GM19023 (cell line): ENCODE measurements at regions not wholly inside any gene's neighbourhood (a gene's known extent, or its start where the extent isn't known, plus 50 kb on each side); places are given as distances from the start of the nearest gene placed in this dataset.

ENCODE experiments used
- ATAC-seq: cut with Tn5 transposase; IDR thresholded peaks from one replicate; pipeline ENCODE4 v1.9.1; 2021; ENCODE audit warnings: mild to moderate bottlenecking, moderate library complexity; ENCODE audit not compliant: unreplicated experiment

DNA sequence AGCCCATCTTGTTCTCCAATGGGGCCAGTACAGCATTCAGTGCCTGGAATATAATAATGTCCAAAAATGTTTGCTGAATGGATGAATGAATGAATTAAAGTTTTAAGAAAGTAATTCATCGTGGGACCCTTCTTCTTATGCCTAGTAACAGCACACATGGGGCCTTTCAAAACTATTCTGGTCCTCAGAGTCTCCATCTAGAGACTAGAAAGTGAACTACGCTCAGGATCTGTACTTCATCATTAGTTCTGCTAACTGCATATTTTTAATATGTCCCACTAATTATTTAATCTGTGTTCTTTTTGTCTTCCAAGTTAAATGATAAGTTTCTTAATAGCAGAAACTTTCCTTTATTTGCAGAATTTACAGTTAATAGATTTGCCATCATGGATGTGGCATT, 172.5 kb downstream of the SMAD2 start:
- no peak for ATAC-seq

- ATAC-seq, result no peak
Measured at GRCh38 chr18:47756364-47757016, 174.0 kb downstream of the SMAD2 start.

DNA sequence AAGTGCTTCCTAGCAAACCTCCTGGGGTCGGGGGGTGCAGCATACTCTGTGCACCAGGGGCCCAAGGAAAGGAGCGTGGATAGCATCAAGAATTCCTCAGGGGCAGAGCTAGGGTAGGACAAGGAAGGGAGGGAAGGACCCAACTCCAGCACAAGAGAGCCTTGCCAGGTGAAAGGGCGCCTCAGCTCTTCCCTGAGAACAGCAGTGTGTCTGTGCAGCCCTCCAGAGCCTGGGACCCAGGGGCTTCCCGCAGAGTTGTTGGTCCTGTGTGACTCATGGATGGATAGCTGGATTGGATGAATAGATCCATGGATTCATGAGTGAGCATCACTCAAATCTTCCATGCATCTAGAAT, 175.4 kb downstream of the SMAD2 start:
- no peak for ATAC-seq

DNA sequence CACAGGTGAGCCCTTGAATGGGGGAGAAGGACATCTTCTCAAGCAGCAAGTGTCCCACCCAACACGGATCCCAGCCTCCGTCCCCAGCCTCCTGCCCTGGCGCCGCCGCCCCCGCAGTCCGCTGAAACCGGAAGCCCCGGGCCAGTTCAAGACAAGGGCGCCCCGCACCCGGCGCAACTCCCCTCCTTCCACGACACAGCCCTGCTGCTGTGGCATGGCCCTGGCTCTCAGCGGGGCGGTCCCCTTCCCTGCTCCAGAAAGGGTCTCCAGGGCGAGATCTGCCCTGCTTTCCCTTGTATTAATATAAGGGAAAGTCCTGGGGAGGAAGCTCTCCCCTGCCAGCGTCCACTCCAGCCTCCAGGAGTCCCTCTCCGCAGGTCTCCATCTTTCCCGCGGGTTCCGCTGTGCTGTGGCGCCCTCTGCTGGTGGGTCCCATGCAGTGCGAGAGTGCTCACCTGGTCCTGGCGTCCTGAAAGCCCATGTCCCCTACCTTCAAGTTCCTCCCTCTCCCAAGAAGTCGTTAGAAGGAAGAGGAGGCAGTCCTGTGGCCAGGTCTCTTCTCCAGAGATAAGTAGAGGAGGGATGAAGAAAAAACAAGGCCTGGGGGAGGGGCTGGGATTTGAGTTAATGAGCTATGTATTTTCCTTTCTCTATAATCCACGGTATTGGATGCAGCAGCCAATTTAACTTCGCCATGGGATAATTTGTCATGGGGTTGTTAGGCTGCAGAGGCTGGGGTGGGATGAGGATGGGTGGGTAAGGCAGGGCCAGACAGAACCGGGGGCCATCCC, 176.0 kb downstream of the SMAD2 start:
- ATAC-seq, result no peak

GRCh38 chr18:47752796-47753645, 177.4 kb downstream of the SMAD2 start:
- ATAC-seq, result no peak

- ATAC-seq, result no peak
Measured at GRCh38 chr18:47750889-47751423, 179.5 kb downstream of the SMAD2 start.

GRCh38 chr18:47749600-47749973, 180.9 kb downstream of the SMAD2 start:
- ATAC-seq, result no peak

DNA sequence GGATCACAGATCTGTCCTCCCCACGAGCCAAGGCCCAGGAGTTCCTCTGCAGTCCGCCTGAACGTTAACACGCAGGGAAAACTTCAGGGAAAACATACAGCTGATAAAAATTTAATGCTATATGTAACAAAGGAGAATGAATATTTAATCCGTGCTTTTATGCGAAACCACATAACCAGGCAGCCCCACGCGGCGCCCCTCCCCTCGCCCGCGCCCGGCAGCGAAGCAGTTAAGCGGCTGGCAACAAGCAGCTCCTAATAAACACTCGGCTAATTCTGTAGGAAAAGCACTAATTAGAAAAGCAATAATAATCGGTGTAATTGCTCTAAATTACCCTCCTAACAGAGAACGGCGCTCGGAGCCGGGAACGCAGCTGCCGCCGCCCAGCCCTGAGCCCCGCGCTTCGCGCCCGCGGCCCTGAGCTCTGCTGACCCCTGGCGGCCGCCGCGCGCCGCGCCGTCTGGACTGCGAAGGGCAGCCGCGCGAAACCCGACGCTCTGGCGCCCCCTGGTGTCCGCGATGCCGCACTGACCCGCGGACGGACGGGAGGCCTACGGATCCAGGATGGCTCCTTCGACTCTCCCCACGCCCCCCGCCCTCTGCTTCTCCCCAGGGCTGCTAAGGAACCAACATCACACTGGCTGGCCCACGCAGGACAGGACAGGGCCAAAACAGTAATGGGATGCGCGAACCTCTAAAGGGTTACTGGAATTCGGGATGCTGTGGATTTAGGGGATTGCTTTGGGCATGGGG, 181.4 kb downstream of the SMAD2 start:
- peak; percentile 89 for ATAC-seq

GRCh38 chr18:47748093-47748796, 182.2 kb downstream of the SMAD2 start:
- ATAC-seq, result no peak

- no peak for ATAC-seq
Measured at GRCh38 chr18:47747260-47747795, 183.1 kb downstream of the SMAD2 start.

DNA sequence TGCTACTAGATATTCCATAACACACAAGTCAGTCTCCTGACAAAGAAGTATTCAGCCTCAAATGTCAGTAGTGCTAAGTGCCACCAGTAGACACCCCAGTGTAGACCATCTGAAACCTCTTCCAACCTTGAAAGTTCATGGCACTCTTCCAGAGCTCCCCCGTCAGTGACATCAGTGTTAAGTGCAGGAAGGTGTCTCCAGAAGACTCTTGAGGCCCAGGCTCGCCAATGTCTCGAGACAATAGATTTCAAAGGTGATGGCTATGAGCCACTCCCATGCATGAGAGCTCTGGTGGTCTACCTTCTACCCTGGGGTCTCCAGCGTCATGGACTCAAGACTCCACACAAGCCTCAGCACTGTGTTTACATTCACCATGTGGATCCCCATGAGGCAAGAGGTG, 183.8 kb downstream of the SMAD2 start:
- ATAC-seq, result no peak

GRCh38 chr18:47745227-47745626, 185.2 kb downstream of the SMAD2 start:
- ATAC-seq, result no peak

- ATAC-seq, result no peak
Measured at GRCh38 chr18:47737956-47738355, 192.5 kb downstream of the SMAD2 start.

GRCh38 chr18:47737198-47737830, 193.1 kb downstream of the SMAD2 start:
- ATAC-seq, result no peak

GRCh38 chr18:47736376-47737140, 193.9 kb downstream of the SMAD2 start:
- ATAC-seq, result no peak

DNA sequence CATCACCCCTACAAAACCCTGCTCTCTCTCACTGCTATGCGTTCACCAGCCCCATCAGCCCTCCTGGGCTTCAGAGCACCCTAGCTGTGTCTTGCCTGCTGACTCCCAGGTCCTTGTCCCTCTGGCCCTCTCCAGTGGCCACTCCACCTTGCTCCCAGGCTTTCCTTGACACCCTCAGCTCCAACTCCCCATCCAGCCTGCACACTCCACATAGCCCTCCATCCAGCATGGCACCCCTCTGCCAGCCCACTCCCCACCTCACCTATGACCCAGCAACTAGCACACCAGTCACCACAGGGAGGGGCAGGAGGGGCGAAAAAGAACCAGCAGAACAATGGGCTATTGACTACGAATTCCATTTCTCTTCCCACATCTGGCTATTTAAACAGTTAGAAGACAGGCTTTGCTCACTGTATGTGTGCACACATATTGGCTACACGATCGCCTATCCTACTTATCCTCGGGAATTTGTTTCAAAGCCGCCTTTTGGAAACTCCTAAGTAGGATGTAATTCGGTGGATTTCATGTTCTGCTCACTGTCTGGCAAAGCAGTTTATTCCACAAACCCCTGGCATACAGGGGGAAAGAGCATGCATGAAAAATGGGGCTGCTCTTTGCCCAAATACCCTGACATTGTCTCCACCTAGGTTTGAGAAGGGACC, 195.3 kb downstream of the SMAD2 start:
- ATAC-seq, result no peak

GRCh38 chr18:47731276-47731675, 199.2 kb downstream of the SMAD2 start:
- no peak for ATAC-seq

DNA sequence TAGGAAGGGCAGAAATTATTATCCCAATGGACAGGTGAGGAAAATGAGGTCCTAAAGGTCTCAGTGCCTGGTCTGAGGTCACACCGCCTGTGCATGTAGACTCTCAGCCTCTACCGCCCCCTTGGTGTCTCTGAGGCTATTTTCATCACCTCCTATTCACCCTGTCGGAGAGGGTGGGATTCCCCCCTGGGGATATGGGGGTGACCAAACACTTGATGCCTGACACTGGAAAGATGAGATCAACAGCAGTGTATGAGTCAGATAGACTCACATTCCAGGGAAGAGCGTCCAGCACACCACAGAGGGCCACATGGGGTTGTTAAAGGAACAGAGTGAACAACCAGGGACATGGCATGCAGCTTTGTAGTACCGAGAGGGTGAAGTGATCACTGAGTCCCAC, 199.7 kb downstream of the SMAD2 start:
- no peak for ATAC-seq
